ENCODE measurements at regions not wholly inside any gene's neighbourhood (a gene's known extent, or its start where the extent isn't known, plus 50 kb on each side); places are given as distances from the start of the nearest gene placed in this dataset.

- TF ChIP-seq POLR2A (IDR thresholded peaks at IDR 0.05) (no peak), CTCF (IDR thresholded peaks at IDR 0.05) (no peak), POLR2AphosphoS5 (IDR thresholded peaks at IDR 0.05) (no peak)
Observed at GRCh38 chr2:209358992-209359391, 64.9 kb upstream of the MAP2 start.
